DMS53 (cell line): ENCODE measurements at regions not wholly inside any gene's neighbourhood (a gene's known extent, or its start where the extent isn't known, plus 50 kb on each side); places are given as distances from the start of the nearest gene placed in this dataset.
"Not testable (repeated sequence)": the region's sequence is repeated elsewhere in the genome, so short reads cannot be mapped to it uniquely, and the experiment has no call there.

Experiments
- DNase-seq: peaks from one replicate; lab custom pipeline; 2025; lab: John Stamatoyannopoulos, UW

DNA sequence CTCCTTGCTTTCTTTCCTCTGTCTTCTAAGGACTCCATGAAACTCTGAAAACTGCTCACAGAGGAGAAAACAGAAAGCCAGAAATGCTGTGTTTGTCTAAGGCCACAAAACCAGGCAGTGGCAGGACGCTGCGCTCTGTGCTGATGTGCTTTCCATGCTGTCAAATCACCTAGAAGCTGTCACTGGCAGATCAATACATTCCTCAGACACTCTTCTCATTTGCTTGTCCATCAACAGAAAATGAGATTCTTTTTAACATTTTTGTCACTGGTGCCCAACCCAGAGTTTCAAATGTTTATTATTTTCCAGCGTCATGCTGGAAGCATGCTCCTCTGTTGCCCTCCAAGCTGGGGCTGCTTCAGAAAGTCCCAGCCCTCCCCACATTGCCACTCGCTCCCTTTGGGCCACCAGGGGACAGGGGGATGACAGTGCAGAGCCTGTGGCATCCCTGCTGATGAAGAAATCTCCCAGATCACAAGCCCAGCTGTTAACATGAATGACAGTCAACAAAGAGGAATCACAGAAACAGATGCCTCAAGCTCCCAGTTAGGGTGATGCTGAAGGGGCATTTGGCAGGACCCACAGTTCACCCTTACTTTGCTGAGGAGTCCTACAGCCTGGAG lies 117.5 kb upstream of the MEIS1 start:
- DNase-seq = no peak

DNA sequence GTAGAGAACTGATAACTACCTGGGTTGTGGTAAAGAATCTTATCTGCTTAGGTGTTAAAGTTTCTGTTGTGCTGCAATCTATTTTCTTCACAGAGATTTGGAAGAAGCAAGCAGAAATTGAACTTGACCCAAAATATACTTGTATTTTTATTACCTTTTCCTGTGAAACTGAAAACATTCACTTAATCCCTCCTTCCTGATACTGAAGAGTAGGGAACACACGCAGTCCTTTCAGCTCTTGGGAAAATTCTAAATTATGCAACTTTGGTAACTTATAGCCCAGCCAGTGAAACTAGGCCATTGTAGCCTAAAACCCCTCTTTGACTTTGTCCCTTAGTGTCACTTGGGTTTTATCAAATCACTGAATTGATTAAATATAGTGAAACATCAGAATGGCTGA lies 128.4 kb upstream of the MEIS1 start:
- no peak for DNase-seq

DNA sequence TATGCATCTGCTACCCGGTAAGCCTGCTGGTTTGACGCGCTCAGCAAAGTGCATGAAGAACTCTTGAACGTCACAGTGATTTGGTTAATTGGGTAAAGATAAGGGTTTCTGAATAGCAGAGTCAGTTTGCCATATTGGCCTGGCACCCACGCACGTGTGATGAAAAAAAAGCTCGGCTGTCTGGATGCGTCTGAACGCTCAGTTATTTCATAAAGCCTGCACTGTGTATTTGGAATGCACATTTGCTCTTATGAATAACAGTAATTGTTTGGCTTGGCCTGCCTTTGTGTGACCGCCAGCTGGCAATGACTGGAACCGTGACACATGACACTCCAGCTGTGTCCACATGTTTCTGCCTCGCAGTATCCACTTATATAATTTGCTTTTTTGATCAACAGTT lies 129.2 kb upstream of the MEIS1 start:
- DNase-seq = peak; percentile 92

DNA sequence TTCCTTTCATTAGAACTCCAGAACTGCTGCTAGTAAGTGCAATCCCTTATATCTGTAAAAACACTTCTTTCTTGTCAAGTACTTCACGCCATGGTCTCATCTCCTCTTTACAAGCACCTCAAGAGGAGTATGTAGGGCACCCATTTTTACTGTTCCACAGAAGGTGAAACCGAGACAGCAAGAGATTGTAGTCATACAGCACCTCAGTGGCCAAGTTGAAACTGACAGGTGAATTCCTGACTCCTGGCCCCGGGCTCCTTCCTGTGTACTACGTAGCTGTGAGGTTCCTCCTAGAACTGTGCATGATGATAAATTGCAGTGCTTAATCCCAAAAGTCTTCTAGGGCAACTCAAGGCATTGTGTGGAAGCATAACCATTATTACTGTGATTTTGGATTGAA lies 131.5 kb upstream of the MEIS1 start:
- DNase-seq = no peak

DNA sequence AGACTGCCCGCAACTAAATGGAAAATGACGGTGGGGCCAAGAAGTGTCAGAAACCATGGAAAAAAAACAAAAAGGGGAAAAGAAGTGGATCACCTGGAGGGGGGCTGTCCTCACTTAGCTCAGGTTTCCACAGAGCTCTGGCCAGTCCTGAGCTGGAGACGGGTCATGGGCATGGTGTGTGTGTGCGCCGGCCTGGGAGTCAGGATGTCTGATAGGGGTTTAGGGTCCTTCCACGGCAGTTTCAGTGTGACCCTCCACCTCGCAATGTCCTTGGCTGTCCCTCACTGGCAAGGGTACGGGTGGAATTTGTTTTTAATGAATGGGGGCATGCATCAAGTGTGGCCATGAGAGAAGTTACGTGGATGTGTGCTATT lies 133.2 kb upstream of the MEIS1 start:
- DNase-seq = no peak

DNA sequence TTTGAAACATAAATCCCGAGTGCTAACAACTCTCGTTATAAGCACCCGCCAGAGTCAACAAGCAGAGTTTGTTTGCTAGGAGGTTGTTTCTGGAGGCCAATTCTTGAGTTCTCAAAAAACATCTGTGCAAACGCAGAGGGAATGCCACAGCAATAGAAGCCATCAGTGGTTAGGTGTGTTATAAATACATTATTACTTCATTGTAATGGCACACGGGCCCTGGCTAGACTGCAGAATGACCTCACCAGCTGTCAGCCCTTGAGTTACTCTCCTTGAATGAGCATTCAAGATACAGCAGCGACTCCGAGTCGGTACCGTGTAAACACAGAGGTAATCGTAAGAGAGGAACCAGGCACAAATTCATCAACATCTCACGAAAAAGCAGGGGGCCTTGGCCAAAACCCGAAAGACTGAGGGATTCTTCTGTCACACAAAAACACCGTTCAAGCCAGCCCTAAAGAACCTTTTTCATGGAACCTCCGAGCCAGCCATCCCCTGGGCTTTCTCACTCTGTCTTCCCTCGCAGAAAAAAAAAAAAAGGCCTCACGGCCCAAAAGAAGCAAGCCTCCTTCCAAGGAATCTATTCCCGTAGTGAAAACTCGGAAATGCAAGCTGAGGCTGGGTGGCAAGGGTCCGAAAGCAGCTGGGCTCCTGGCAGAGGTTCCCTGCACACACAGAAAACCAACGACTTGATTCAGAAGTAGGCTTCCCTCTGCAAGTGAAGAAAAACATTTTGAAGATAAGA lies 133.7 kb upstream of the MEIS1 start:
- peak; percentile 78 for DNase-seq

DNA sequence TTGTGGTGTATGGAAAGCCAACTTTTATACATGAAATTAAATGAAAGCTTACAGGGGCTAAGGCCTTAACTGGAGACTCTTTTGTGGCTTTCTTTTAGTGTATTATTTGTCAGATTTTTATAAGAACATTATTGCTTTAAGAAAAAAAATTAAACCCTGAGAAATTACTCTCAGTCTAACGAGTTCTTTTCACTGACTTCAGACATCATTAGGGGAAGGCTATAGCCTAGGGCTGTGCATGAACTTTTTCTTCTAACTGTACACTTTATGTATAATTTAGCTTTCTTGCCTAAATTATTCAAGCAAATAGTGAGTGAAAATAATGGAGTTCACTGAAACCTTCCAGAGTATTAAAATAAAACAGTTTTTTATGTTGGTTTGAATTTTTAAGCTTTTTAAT lies 151.1 kb upstream of the MEIS1 start:
- DNase-seq = no peak

DNA sequence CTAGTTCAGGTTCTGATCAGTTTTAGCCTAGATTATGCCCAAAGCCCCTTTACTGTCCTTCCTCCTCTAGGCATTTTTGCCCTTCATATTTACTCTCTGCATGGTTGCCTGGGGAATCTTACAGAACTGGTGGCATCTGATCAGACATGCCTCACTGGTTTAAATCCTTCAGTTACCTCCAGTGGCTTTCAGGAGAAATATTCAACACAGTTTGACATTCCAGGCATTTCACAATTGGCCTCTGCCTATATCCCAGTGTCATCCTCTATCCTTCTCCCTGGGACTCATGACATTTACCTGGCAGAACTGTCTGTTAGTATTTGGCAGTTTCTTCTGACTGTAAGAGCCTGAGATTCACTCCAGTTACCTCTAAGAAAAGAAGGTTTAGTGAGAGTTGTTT lies 152.9 kb upstream of the MEIS1 start:
- DNase-seq = no peak

DNA sequence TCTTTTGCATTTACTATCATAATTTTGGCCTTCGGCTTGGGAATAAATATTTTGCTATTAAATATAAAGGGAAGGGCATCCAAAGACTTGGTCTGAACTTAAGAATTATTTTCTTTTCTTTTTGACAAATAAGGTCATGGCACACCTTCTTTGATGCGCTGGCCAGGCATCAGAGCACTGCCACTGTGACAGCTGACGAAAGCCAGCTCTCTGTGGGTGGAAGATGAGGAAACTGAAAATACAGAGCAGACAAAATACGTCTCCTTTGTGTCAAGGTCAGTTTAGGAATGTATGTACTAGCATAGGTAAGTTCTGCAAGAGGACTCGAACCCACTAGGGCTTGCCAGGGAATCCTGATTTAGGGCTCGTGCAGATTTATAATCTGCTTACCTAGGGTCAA lies 155.9 kb upstream of the MEIS1 start:
- no peak for DNase-seq

DNA sequence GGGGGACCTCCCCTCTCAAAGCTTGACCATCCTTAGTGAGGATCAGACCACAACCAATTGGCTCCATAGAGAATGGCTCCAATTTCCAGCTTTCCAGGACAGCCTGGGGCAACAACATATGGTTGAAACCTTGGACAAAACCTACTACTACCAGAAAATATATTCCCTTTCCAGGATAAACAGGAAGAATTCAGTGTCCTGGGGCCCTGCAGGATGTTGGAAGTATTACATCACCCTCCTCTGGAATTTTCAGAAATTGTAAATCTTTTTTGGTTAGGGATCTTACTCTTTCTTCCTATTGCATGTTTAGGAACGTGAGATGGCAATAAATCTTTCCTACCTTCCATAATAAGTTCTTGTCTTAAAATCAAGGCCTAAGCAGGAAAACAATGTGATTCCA lies 158.9 kb upstream of the MEIS1 start:
- peak; percentile 15 for DNase-seq

DNA sequence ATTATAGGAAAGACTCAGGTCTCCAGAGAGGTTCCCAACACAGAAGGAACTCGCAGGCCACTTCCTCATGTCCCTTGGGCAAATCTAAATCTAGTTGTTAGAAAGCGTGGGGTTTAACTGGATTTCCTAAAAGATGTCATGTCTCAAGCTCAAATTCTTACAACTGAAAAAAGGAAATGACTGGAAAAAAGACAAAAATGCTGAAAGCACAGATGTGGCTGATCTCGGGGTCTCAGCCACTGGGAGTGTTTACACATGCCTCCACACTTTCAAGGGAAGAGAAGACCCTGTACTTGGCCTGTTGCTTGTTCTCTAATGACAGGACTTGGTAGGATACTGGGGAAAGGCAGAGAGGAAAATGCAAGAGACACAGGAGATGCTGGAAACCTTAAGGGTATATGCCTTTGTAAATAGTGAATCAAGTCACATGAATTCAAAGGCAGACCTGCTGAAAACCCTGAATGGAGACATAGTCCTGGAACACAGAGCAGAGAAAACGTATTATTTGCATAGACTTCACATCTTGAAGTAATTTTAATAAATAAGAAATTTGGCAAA lies 160.9 kb upstream of the MEIS1 start:
- DNase-seq = no peak

DNA sequence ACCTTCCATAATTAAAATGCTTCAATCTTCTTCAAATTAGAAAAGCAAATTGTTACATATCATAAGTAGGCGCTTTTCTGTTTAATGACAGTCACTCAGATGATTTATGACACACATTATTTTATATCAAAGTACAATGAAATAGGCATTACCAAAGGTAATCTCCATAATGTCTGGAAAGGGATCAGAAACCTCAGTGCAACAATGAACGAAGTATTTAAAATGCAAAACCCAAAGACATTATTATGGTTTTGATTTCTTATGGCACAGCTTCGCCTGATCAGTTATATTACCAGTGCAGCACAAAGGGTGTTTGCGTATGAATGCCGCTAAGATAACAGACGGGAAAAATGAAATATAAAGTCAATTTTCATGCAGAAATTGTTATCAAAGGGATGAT lies 162.2 kb upstream of the MEIS1 start:
- DNase-seq = no peak

DNA sequence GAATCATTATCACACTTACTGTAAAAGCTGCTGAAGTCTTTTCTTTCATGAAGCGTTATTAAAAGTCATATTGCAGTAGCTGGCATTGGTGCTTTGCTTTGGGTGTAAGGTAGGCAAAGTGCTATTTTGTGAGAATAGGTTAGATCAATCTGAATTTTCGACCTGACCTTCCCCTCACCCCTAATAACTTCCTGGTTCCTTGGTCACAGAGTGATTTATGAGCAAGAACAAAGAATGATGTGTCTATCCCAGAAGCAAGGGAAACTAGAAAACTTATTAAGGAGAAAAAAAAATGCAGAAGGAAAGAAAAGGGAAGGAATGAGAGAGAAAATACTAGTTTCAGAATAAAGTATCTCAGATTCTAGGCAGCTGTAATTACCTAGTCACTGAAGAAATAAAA lies 163.1 kb upstream of the MEIS1 start:
- no peak for DNase-seq

DNA sequence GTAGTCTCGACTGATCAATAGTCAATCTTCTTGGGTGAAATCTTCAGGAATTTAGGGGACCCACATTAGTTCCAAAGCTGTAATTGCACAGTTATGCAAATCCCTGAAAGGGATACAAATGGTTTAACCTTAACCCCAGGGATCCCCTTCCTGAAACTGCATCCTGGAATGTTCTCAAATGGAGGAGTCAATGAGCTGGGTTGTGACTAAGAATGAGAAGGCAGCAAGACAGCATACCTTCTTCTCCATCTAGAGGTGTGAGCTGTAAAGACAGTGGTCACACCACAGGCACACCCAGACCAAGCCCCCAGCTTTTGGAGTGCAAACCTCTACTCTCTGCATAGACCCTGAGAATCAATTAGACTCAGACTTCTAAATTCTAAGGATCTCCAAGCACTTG lies 164.7 kb upstream of the MEIS1 start:
- DNase-seq = no peak

DNA sequence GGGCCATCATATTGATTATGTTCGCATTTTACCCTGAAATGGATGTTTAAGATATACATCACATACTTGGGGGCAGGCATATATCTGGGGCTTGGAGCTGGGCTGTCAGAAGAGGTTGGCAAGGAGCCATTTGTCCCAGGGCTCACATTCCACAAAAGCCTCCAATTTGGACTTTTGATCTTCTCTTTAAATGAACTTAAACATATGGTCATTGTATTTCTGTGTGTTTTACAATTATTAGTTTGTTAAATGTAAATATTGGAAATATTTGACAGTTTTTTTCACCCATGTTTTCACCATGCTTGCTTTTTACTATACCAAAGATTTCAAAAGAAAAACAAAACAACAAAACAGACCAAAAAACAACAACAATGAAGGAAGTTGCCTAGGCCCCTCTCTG lies 165.8 kb upstream of the MEIS1 start:
- DNase-seq = no peak

DNA sequence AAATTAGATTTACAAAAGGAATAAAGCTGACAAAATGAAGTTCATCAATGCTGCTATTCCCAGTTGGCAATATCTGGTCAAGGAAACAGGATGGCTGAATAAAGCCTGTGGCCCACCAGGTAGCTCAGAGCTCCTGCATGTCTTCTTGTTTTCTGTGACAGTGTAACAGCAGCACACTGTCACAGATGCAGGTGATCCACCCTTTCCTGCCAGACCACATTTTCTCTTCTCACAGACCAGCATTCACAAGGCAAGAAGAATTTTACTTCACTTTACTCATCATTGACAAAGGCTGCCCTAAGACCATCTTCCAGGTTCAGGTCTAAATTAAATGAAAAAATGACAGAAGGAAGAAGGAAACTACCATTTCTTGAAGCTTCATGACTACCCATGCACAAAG lies 166.2 kb upstream of the MEIS1 start:
- DNase-seq = no peak

DNA sequence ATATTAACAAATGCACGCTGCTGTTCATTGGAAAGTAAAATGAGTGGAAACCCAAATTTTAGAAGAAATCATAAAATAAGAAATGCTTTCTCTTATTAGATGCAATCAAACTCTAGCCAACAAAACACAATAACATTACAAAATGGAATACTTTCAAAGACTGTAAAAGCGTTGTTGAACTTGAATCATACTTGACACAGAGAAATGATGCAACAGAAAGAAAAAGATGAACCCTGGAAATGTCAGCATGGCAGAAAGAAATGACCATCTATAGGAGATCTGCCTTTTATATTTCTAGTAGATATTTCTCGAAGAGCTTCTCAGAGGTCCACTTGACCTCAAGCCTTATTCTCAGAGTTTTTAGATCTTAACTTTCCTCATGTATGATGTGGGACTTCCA lies 170.6 kb upstream of the MEIS1 start:
- DNase-seq = no peak

DNA sequence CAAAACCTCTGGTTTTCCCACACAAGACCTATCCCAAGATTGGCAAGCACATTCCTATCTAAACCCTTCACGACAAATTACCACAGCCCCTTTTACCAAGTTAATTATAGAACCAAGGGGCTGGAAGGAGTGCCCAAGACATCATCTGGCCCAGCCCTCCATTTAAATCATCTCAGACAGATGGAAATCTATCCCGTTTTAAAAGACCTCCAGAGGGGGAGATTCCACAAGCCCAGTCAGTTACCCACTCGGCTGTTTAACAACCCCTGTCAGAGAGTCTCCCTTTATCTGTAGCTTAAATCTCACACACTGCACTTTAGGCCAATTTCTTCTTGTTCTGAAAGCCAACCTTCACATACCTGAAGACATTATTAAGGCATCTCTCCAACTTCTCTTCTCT lies 179.1 kb upstream of the MEIS1 start:
- DNase-seq = no peak

DNA sequence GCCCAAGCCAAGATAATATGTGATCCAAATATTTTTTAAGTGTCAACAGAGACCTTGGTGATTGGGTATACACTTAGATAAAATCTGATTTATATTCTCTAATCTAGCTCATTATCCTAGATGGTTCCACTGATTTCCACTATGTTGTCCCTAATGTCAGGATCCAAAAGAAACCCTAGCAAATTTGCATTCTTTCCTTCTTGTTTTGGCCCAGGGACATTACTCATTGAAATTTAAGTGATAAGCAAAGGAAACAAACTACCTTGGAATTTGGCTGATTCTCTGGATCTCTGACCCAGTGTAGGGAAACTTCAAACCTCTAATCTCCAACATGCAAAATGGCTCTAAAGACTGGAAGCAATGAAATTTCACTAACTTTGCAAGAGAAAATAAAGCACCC lies 179.8 kb upstream of the MEIS1 start:
- DNase-seq = no peak

DNA sequence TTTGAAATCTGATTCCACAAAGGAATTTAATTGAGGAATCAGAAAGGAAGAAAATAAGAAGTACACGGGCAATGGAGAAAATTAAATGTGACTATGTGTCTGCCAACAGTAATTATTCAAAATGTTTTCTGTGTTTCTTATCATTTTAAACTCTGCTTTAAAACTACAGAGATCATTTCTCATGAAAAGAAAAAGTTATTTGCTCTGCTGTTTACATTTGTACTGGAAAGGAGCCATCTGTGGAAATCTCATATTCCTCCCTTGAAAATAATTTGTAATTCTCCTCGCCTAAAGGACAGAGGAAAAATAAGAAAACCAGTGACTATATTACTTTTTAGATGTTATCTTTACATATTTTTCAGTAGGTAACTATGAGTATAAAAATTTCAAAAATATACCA lies 181.9 kb upstream of the MEIS1 start:
- DNase-seq = no peak

DNA sequence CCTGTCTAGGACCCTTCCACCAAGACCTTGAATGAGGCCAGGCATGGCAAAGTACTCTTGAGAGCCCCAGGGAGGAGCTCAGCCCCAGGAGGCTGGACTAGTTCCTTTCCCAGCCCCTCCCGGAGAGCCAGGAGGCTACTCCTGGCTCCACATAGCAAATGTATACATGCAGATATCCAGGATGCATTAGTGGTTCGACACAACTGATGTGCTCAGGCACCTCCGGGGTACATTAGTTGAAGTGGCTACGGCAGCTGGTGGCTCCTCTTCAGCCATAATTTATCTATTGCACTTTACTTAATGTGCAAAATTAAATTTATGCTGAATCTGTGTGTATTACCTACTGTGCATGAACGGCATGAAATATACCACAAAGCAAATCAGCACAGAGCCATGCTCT lies 182.8 kb upstream of the MEIS1 start:
- no peak for DNase-seq

DNA sequence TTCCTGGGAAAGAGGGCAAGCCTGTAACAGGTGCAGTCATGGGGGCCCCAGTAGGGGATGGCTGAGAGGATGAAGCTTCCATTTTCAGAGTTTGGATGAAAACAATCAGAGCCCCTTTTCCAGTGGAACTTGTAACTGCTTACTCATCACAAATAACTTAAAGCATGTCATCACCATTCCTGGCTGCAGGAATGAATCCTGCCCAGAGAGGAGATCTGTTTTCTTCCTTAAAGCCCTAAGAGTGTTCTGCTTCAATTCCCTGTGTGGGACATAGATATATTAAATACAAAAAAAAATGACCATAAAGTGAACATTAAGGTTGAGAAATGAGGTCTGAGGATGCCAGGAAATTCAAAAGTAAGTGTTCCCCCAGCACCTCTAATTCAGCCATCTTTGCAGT lies 183.4 kb upstream of the MEIS1 start:
- no peak for DNase-seq

DNA sequence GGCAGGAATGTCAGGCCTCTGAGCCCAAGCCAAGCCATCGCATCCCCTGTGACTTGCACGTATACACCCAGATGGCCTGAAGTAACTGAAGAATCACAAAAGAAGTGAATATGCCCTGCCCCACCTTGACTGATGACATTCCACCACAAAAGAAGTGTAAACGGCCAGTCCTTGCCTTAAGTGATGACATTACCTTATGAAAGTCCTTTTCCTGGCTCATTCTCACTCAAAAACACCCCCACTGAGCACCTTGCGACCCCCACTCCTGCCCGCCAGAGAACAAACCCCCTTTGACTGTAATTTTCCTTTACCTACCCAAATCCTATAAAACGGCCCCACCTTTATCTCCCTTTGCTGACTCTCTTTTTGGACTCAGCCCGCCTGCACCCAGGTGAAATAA lies 185.8 kb upstream of the MEIS1 start:
- DNase-seq = not testable (repeated sequence)

DNA sequence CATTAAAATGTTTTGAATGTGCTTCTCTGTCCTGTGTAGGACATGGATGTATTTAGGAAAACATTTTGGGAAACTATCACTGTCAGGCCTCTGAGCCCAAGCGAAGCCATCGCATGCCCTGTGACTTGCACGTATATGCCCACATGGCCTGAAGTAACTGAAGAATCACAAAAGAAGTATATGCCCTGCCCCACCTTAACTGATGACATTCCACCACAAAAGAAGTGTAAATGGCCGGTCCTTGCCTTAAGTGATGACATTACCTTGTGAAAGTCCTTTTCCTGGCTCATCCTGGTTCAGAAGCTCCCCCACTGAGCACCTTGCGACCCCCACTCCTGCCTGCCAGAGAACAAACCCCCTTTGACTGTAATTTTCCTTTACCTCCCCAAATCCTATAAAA lies 191.1 kb upstream of the MEIS1 start:
- not testable (repeated sequence) for DNase-seq
